HG02840 (cell line): ENCODE measurements at regions not wholly inside any gene's neighbourhood (a gene's known extent, or its start where the extent isn't known, plus 50 kb on each side); places are given as distances from the start of the nearest gene placed in this dataset.

ENCODE experiments used
- ATAC-seq: cut with Tn5 transposase; IDR thresholded peaks from one replicate; pipeline ENCODE4 v1.9.1; 2021; ENCODE audit warnings: mild to moderate bottlenecking, moderate library complexity, moderate number of reproducible peaks; ENCODE audit not compliant: unreplicated experiment, low FRiP score

GRCh38 chr4:138672393-138672976, 343.1 kb upstream of the NOCT start:
- no peak for ATAC-seq

DNA sequence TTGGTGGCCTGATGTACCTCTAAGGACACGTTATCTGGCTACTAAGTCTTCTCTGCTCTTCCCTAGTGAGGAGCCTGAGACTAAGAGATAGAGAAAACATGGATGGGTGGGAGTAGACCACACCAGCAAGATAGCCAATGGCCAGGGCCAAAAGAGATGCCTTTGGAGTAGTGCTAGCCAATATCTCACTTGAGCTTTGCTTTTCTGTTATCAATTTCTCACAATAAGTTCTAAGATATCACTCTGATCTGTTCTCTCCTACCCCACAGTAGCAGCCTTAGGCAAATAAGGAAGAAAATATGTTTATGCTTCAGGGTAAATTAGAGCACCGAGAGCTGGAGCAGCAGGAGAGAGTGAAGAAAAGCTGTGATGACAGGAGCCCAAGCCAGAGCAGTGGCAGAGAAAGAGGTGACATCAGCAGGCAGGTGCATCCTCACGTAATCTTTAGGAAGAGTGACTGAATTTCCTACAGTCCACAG, 343.9 kb upstream of the NOCT start:
- ATAC-seq: no peak

GRCh38 chr4:138671106-138671505, 344.5 kb upstream of the NOCT start:
- ATAC-seq: no peak

DNA sequence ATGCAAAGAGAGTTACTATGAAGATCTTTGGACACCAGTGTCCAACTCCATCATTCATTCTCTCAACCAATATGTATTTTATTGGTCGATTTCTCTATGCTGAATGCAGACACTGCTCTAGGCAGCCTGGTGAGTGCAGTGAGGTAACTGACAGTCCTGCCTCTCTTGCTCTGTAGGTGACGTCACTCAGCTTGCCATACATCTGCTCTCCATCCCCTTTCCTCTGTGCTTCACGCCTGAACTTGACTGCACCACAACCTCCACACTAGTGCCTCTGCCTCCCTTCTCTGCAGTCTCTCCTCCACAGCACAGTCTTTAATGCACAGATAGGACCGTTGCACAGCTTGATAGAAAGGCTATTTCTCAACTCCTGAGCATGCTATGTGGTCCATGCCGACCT, 344.9 kb upstream of the NOCT start:
- no peak for ATAC-seq

GRCh38 chr4:138669479-138670315, 345.9 kb upstream of the NOCT start:
- no peak for ATAC-seq

DNA sequence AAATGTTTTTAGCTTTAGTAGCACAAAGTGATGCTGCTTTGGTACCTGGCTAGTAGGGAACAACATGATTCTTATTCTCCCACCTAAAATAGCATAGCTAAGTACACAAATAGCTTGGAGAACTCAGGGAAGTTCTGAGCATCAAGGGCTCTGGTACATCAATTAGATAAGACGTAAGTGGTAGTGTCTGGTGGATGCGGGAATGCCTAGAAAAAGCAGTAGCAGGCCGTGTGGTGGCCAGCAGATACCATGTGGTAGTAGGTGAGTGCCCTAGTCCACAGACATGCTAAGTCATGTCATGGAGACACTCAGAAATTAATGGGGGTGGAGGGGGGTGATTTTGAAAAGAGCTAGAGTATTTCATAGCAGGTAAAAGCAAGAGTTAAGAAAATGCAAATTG, 347.3 kb upstream of the NOCT start:
- ATAC-seq: no peak

DNA sequence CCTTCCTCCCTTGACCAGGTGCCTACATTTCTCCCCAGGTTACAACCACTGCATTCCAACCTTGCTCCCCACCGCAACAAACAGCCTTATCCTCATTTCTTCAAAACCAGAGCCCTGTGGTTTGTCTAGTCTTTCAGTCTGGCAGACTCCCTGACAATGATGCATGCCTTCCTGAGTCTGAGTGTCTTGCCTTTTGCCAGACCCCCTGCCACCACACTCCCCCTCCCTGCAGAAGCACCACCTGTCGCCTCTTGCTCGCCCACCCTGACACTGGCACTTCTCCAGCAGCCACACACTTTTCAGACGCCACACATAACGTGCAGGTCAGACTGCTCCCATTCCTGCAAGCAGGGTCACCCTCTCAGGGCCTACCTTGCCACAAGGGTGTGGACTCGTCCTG, 349.2 kb upstream of the NOCT start:
- no peak for ATAC-seq

- no peak for ATAC-seq
These were observed 349.7 kb upstream of the NOCT start for GRCh38 chr4:138665851-138666250.

GRCh38 chr4:138663883-138664282, 351.7 kb upstream of the NOCT start:
- no peak for ATAC-seq

DNA sequence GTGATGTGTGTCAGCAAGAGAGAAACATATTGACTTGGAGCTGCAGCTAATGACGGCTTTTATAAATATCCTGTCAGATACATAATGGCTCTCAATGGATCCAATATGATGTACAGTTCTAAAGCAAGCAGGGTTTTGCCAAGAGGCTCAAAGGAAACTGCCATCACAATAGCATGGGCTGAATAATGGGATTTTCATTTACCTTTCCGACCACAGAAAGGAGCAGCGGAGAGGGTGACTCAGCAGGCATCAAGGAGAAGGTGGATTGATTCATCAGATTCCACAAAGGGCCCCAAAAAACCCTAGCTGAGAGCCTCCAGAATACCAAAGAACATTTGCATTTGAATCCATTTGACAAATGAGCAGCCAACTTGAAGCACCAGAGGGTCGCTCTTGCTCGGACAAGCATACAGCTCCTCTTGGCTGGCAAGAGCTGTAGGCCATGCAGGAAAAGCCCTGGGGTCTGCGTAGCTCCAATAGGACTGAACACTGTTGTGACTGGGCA, 355.7 kb upstream of the NOCT start:
- no peak for ATAC-seq

DNA sequence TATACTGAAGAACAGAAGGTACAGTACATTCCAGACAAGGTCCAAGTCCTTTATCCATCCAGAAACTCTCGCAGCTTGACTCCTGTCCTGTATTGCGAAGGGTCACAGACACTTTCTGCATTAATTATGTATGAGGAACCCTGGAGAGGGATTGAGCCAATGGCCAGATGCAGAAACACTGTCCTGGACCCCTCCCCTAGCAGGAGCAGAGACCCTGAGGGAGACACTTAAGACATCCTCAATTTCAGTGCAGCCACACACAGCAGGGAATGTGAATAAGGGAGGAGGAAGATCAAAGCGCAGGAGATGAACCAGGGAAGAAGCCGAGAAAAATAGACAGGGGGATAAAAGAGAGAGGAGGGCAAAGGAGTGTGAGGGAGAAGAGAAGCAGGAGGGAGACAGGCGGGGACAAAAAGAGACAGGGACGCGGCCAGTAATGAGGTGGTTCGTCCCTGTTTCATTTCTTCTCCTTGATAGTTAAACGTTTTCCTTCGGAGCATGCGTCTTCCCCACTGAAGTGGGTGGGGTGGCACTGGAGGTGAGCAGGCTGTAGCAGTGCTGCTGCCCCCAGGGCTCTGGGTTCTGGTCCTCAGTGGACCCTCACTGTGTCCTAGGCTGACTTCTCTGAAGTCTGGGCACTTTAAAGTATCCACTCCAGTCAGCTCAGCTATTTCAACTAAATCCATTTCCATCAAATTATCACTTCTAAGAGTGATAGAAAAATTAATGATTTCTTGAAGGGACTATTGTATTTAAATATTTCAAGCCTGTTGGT, 356.4 kb upstream of the NOCT start:
- ATAC-seq: no peak

DNA sequence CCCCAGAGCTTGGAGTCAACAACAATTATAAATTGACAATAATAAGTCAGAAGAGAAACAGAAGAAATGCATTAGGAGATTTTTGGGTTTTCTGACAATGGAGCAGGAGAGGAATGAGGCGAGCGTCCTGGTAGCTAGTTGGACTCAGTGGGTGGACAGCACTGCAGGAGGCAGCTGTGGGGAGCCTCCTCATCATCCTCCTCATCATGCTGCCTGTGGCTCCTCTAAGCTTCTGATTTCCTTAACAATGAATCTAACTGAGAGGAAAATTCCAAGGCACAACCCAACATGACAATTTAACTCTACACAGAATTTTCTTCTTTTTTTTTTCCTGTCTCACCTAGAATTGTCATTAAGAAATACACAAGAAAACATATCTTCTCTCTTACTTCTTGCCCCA, 357.1 kb upstream of the NOCT start:
- no peak for ATAC-seq

GRCh38 chr4:138656990-138657389, 358.6 kb upstream of the NOCT start:
- ATAC-seq: no peak

DNA sequence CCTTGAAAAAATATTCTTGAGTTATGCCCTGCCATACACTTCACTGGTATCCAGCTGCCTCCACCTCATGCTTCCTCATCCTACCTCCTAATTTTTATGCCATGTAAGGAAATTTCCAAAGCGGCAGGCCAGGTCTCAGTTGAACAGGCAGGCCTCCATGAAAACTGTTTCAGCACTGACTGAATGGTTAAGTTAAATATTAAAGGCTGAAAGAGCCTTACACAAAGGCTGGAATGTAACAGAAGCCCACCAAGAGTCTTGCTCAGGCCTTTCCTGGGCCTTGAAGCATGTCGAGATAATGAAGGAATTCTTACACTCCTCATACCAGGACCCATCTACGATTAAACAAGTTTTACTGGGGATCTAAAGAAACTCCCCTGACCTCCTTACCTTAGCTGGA, 359.6 kb upstream of the NOCT start:
- ATAC-seq: no peak

DNA sequence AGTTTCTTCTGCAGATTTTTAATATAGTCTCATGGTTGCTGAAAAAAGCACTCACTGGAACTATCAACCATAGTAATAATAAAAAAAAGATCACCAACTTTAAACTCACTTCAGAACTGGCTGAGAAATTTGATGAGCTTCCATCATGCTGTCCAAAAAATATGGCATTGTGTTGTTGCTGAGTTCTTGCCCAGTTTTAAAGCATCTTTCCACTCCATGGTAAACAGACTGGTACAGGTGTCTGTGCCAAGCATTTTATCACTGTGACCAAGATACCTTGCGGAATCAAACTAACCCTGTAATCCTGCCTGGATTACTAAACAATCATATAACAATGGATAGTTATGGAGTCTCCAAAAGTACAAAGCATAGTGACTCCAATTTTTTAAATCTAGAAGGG, 360.3 kb upstream of the NOCT start:
- ATAC-seq: no peak

DNA sequence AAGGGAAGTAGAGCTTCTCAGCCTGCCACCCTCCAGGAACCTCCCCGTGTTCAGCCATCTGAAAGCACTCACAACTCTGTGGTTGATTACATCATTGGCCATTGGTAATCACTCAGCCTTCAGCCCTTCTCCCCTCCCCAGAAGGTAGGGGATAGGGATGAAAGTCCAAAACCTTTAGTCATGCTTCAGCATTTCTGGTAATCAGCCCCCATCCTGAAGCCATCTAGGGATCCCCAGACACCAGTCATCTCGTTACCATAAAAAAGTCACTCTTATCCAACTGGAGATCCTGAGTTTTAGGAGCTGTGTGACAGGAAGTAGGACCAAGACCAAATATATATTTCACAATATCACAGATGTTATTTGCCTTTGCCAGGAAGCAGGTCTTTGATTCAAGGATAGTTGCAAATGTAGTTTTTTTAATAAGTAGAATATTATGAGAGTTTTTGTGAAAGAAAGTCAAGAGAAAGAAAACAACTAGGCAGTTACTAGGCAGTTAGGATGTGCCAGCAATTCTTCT, 364.6 kb upstream of the NOCT start:
- no peak for ATAC-seq

DNA sequence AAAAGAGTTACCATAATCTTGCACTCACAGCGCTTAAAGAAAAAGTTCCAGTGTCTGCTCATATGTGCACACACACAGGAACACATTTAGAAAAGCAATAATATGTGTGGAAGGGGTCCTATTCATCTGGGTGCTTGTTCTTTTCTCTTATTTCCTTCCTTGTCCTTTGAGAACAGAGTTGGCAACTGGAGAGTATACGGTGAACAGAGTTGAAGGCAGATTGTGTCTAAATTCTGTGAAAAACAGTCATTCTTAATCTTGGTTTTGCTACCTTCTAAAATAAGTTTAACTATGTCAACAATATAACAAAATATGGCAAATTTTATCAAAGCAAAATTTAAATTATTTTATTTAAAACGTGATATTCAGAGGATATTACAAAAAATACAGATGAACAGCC, 365.1 kb upstream of the NOCT start:
- ATAC-seq: no peak

DNA sequence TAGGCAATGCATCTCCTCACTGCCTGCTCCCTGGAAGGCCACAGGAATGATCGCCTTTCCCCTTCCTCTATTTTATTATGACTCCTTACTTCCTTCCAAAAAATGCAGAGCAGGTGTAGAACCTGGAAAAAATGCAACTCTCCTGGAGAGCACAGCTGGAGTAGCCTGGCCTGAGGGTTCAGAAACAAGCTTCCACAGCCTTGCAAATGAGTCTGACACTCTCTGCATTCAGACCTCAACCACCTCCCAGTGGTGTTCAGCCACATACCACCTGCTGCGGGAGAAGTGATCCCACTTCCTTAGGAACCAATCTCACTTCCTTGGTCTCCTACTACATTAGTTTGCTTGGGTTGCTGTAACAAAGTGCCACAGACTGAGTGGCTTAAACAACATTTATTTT, 368.1 kb upstream of the NOCT start:
- no peak for ATAC-seq

DNA sequence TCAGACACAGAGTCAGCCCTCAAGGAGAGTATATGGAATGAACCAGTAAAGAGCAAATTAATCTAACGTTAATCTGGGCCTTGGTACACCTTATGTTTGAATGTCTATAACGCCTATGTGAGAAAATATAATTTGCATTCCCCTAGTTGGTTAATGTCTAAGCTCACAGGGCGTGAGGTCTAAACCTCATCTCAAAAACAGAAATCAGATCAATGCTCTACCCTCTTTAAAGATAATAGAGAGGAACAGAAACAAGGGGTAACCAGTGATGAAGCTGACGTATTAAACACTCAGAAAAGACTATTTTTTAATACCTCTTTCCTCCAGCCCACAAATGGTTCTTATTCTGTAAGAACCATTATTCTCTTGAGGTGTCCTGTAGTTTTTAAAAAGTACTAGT, 369.2 kb upstream of the NOCT start:
- no peak for ATAC-seq

DNA sequence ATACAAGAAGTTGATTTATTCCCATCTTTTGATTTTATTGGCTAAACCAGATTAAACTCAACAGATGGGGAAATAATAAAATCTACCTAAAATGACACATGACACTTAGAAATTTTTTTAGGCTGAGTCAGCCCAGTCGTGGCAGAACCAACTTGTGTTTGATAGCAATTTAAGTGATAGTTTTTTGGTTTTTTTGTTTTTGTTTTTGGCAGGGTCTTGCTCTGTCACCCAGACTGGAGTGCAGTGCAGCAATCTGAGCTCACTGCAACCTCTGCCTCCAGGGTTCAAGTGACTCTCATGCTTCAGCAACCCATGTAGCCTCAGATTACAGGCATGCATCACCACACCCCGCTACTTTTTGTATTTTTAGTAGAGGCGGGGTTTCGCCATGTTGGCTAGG, 370.3 kb upstream of the NOCT start:
- no peak for ATAC-seq

DNA sequence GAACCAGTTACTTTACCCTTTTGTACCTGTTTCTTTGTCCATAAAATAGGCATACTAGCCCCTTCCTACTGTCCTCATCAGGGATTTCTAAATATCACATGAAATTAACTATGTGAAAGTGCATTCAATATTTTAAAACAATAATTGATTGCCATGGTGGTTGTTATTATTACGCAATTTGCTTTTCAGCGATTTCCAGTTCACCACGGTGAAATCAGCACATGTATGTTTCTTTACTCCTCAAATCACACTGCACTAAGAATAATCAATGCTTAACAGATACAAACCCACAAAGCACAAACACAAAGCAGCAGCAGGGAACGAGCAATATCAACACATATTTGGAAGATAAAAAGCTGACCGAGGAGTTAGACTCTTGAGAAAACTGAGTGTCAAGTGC, 371.3 kb upstream of the NOCT start:
- no peak for ATAC-seq
